SU-DHL-6 (cell line): ENCODE measurements at regions not wholly inside any gene's neighbourhood (a gene's known extent, or its start where the extent isn't known, plus 50 kb on each side); places are given as distances from the start of the nearest gene placed in this dataset.

Source experiments
- H2AFZ ChIP-seq: fragments of 200-600 bp; sonication (generic); 2 replicates; pipeline ENCODE4 v1.6.1; 2014; ENCODE audit warnings: low read depth, mild to moderate bottlenecking, moderate library complexity, mixed read lengths, antibody characterized with exemption, low read length; ENCODE audit not compliant: severe bottlenecking
- H3F3A ChIP-seq: fragments of 200-600 bp; shearing (Covaris generic); 2 replicates; pipeline ENCODE4 v1.6.0; 2016; ENCODE audit warnings: antibody characterized with exemption, mild to moderate bottlenecking; ENCODE audit not compliant: insufficient read depth
- H3K27ac ChIP-seq: fragments of 200-600 bp; sonication (generic); 2 replicates; pipeline ENCODE4 v1.5.1; 2016; ENCODE audit warnings: low read depth, mild to moderate bottlenecking, low read length, moderate library complexity, mixed read lengths
- H3K27me3 ChIP-seq: fragments of 200-600 bp; sonication (generic), shearing (Covaris generic); 2 replicates; pipeline ENCODE4 v1.6.0; 2014; ENCODE audit warnings: mild to moderate bottlenecking, low read length
- H3K36me3 ChIP-seq: fragments of 200-600 bp; sonication (generic); 2 replicates; pipeline ENCODE4 v1.6.1; 2014; ENCODE audit warnings: mild to moderate bottlenecking, low read length, mixed read lengths
- H3K4me2 ChIP-seq: fragments of 300-600, 200-600 bp; shearing (Covaris generic), sonication (generic); 2 replicates; pipeline ENCODE4 v1.6.0; 2014; ENCODE audit warnings: low read length, low read depth, mild to moderate bottlenecking; ENCODE audit not compliant: poor library complexity, severe bottlenecking
- H3K4me3 ChIP-seq: fragments of 200-600 bp; sonication (generic); 2 replicates; pipeline ENCODE4 v1.5.1; 2014; ENCODE audit warnings: antibody characterized with exemption, low read length, mild to moderate bottlenecking, mixed read lengths; ENCODE audit not compliant: insufficient read depth, poor library complexity, severe bottlenecking
- H3K79me2 ChIP-seq: fragments of 200-600 bp; sonication (generic); 2 replicates; pipeline ENCODE4 v1.6.1; 2014; ENCODE audit warnings: mild to moderate bottlenecking, low read length, moderate library complexity; ENCODE audit not compliant: insufficient read depth
- H3K9ac ChIP-seq: fragments of 200-600 bp; sonication (generic); 2 replicates; pipeline ENCODE4 v1.7.0; 2014; ENCODE audit warnings: mild to moderate bottlenecking, low read length
- H3K9me2 ChIP-seq: fragments of 200-600 bp; sonication (generic); replicated peaks from 2 replicates; pipeline ENCODE4 v1.6.1; 2014; ENCODE audit warnings: low read length; ENCODE audit not compliant: insufficient read depth
- H3K9me3 ChIP-seq: fragments of 200-600 bp; sonication (generic); 2 replicates; pipeline ENCODE4 v1.6.1; 2014; ENCODE audit warnings: low read length, mixed read lengths; ENCODE audit not compliant: insufficient read depth
- H4K20me1 ChIP-seq: fragments of 200-600 bp; sonication (generic); 2 replicates; pipeline ENCODE4 v1.6.1; 2014; ENCODE audit warnings: low read depth, mild to moderate bottlenecking, antibody characterized with exemption, low read length, moderate library complexity, mixed read lengths
- CTCF ChIP-seq: fragments of 200-600 bp; sonication (generic); IDR thresholded peaks from one replicate; pipeline ENCODE4 v1.5.1; 2017; ENCODE audit warnings: antibody characterized with exemption, mild to moderate bottlenecking, low read length, moderate library complexity; ENCODE audit not compliant: insufficient read depth, poor library complexity, severe bottlenecking
- EZH2phosphoT487 ChIP-seq: fragments of 200-600 bp; sonication (generic), shearing (Covaris generic); conservative IDR thresholded peaks from 2 replicates; pipeline ENCODE4 v1.6.1; 2018; ENCODE audit warnings: mild to moderate bottlenecking, antibody characterized with exemption, low read length, moderate library complexity, mixed read lengths

DNA sequence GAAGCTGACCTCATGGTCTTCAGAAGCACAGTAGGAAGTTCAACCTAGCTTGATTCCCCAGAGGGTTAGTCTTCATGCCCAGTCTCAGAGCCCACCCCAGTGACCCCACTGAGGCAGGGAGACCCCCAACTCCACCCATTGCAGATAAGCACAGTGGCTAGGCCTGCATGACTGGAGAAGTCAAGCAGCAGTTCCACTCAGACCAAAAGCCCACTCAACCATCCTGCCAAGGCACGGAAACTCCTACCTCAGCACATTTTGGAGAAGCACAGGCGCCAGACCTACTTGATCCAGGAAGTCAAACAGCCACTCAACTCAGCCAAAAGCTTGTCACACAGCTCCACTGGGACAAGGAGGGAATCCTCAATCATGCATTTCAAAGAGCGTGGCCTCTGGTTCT is 78.4 kb upstream of the HTR1E start:
- no peaks in the 10 kb centered on the region for H3K9me3 ChIP-seq
- no peaks in the 10 kb centered on the region for H3K27me3 ChIP-seq
- H3K36me3 ChIP-seq: no peaks in the 10 kb centered on the region
- H3F3A ChIP-seq: no peaks in the 10 kb centered on the region
- H2AFZ ChIP-seq: no peak overlapping the region
- no peaks in the 10 kb centered on the region for H3K79me2 ChIP-seq
- TF ChIP-seq CTCF (no peak), EZH2phosphoT487 (no peak)
- no peaks in the 10 kb centered on the region for H3K9me2 ChIP-seq
- no peak overlapping the region for H3K4me2 ChIP-seq
- H3K4me3 ChIP-seq: no peak overlapping the region
- H3K27ac ChIP-seq: no peak overlapping the region
- no peak overlapping the region for H3K9ac ChIP-seq
- no peaks in the 10 kb centered on the region for H4K20me1 ChIP-seq

- Histone ChIP-seq H3K9me3 (no peaks in the 10 kb centered on the region), H3K36me3 (no peaks in the 10 kb centered on the region), H3K27ac (no peak overlapping the region), H3K27me3 (no peaks in the 10 kb centered on the region), H2AFZ (no peak overlapping the region), H3K4me3 (no peak overlapping the region), H3K9me2 (no peaks in the 10 kb centered on the region), H4K20me1 (no peaks in the 10 kb centered on the region), H3K79me2 (no peaks in the 10 kb centered on the region), H3K4me2 (no peak overlapping the region), H3F3A (no peaks in the 10 kb centered on the region), H3K9ac (no peak overlapping the region)
- TF ChIP-seq EZH2phosphoT487: no peak
- TF ChIP-seq CTCF: no peak
Measured at GRCh38 chr6:86857783-86858182, 79.5 kb upstream of the HTR1E start.

DNA sequence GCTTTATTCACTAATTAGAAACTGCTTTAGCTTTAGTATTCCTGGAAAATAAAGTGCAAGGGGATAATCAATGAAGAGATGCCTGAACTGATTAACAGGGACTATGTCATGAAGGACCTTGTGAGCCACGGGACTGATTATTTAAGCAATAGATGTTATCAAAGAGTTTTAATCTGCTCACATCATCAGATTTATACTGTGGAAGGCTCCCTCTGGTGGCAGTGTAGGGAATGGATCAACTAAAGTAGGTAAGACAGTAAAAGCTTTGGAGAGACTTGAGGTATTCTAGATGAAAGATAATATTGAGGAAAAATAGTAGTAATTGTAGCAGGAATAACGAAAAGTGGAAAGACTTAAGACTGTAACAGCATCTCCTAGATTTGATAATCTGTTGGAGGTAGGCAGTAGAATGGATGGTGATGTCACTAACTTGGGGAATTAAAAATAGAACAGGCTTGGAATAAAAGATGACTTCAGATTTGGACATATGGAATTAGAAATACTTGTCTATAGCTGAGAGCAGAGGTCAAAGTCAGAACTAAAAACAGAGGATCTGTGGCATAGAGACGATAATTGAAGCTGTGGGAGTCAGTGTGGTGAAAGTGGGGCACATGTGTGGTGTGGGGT is 80.3 kb upstream of the HTR1E start:
- Histone ChIP-seq H3K4me2 (no peak overlapping the region), H3K9ac (no peak overlapping the region), H3K27me3 (no peaks in the 10 kb centered on the region), H4K20me1 (no peaks in the 10 kb centered on the region), H2AFZ (no peak overlapping the region), H3F3A (no peaks in the 10 kb centered on the region), H3K9me3 (no peaks in the 10 kb centered on the region), H3K79me2 (no peaks in the 10 kb centered on the region), H3K36me3 (no peaks in the 10 kb centered on the region), H3K9me2 (no peaks in the 10 kb centered on the region), H3K4me3 (no peak overlapping the region), H3K27ac (no peak overlapping the region)
- TF ChIP-seq CTCF (peak; percentile 91), EZH2phosphoT487 (no peak)

DNA sequence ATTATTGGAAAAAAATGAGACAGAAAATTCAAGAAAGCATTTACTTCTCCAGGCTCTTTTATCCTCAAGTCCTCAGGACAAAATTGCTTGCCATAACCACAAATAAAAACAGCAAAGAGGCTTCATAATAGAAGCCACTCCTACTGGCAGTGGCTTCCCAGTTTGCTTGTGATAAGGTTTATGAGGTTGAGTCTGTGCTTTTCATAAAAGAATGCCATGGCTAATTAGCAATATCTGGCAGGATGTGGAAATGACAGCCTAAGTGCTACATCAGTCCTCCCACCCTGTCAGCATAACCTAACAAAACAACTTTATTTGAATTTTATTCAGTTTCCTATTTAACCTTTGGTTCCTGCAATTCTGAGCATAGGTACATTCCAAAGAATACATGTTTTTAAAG is 80.9 kb upstream of the HTR1E start:
- H3F3A ChIP-seq: no peaks in the 10 kb centered on the region
- H3K9ac ChIP-seq: no peak overlapping the region
- H4K20me1 ChIP-seq: no peaks in the 10 kb centered on the region
- no peak for TF ChIP-seq CTCF
- TF ChIP-seq EZH2phosphoT487: no peak
- H3K36me3 ChIP-seq: no peaks in the 10 kb centered on the region
- no peak overlapping the region for H3K27ac ChIP-seq
- no peak overlapping the region for H2AFZ ChIP-seq
- H3K9me2 ChIP-seq: no peaks in the 10 kb centered on the region
- H3K4me2 ChIP-seq: no peak overlapping the region
- H3K27me3 ChIP-seq: no peaks in the 10 kb centered on the region
- no peak overlapping the region for H3K4me3 ChIP-seq
- H3K79me2 ChIP-seq: no peaks in the 10 kb centered on the region
- no peaks in the 10 kb centered on the region for H3K9me3 ChIP-seq
